ENCODE measurements at regions not wholly inside any gene's neighbourhood (a gene's known extent, or its start where the extent isn't known, plus 50 kb on each side); places are given as distances from the start of the nearest gene placed in this dataset.

DNA sequence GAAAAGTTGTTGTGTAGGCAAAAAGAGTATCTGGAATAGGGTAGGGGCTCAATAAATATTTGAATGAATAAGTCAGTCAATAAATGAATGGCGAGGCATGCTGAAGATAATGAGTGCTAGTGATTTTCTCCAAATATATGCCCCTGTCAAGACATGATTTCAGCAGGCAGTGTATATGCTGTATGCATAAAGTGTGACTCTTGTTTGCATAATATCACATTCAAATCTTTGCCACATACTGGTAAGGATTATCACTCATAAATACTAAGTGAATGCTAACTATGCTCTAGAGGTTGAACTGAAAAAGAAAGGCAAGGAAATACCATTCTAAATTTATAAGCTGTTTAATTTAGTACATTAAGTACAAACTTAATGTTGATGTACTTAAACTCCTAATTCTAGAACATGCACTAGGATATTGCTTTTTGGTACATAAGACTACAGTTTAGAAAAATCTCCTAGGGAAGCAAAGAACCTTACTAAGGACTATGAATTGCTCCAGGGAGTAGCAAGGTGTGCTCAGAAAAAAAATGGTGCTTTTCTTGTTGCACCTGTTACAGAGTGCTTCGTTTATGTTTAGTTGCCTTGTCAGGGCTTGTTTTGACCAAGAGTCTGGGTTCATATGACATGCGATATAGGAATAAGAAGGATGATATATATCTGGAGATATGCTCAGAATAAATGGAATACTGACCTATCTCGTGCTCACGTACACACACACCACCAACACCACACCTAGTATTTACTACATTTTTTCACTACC, 224.0 kb upstream of the TANK start:
- TF ChIP-seq CTCF (IDR thresholded peaks at IDR 0.05) = no peak
- no peak for TF ChIP-seq POLR2A (IDR thresholded peaks at IDR 0.05)

All from breast epithelium (tissue), 3 donors.